Gastroesophageal sphincter (tissue), 4 donors: ENCODE measurements at regions not wholly inside any gene's neighbourhood (a gene's known extent, or its start where the extent isn't known, plus 50 kb on each side); places are given as distances from the start of the nearest gene placed in this dataset.

Source experiments
- ATAC-seq: fragments of 150-250 bp; one replicate; pipeline ENCODE4 v1.9.1; 2016; ENCODE audit warnings: mild to moderate bottlenecking, moderate library complexity
- H3K27ac ChIP-seq, 4 donors: fragments of 200-600 bp; sonication (generic) in 3 of 4; 1 replicate in 3 of 4; 2 replicates in 1 of 4; pipeline ENCODE4 v1.5.1; 2016 to 2019
- H3K27me3 ChIP-seq: fragments of 200-600 bp; sonication (generic); one replicate; pipeline ENCODE4 v1.5.1; 2019
- H3K36me3 ChIP-seq, 2 donors: fragments of 200-600 bp; sonication (generic); one replicate each; pipeline ENCODE4 v1.5.1; 2019; ENCODE audit warnings: control low read depth in 1 of 2
- H3K4me1 ChIP-seq, 3 donors: fragments of 200-600 bp; sonication (generic); 1 replicate in 2 of 3; 2 replicates in 1 of 3; pipeline ENCODE4 v1.5.1; 2016 to 2019; ENCODE audit warnings: control low read depth in 2 of 3
- H3K4me3 ChIP-seq, 2 donors: fragments of 200-600 bp; sonication (generic); one replicate each; pipeline ENCODE4 v1.5.1; 2019; ENCODE audit warnings: mild to moderate bottlenecking in 1 of 2, moderate library complexity in 1 of 2
- H3K9me3 ChIP-seq, 3 donors: fragments of 200-600 bp; sonication (generic); one replicate each; pipeline ENCODE4 v1.5.1; 2017 to 2019; ENCODE audit warnings: control low read depth in 2 of 3
- CTCF ChIP-seq, 4 experiments: fragments of 200-600 bp in 2 of 4; fragments of 450-650 bp in 2 of 4; sonication (generic) in 1 of 4; IDR thresholded peaks; one replicate each; pipeline ENCODE4 v1.5.1; 2017 to 2019; ENCODE audit warnings: antibody characterized with exemption in 4 of 4, mild to moderate bottlenecking in 2 of 4, moderate library complexity in 2 of 4
- EP300 ChIP-seq: sonication (generic); formaldehyde crosslinking; IDR thresholded peaks from one replicate; pipeline ENCODE4 v1.6.1; 2017; ENCODE audit warnings: antibody characterized with exemption, mild to moderate bottlenecking
- POLR2A ChIP-seq, 2 donors: fragments of 450-650 bp; IDR thresholded peaks; one replicate each; pipeline ENCODE4 v1.6.1; 2017; ENCODE audit warnings: antibody characterized with exemption in 2 of 2, mild to moderate bottlenecking in 2 of 2, moderate library complexity in 1 of 2
- POLR2AphosphoS5 ChIP-seq: sonication (generic); formaldehyde crosslinking; IDR thresholded peaks from one replicate; pipeline ENCODE4 v1.6.1; 2017; ENCODE audit warnings: antibody characterized with exemption
- whole genome bisulfite sequencing, 2 donors: methylation state at CpG; one replicate each; pipeline ENCODE4 v1.1.5; 2018; ENCODE audit warnings: low coverage in 1 of 2; 5-methylcytosine and 5-hydroxymethylcytosine counted together

GRCh38 chr18:67279988-67280387 lies 236.5 kb downstream of the DSEL start:
- TF ChIP-seq EP300, result no peak
- TF ChIP-seq POLR2A (IDR thresholded peaks at IDR 0.05), result no peak
- TF ChIP-seq CTCF (IDR thresholded peaks at IDR 0.05), result no peak
- no peak for TF ChIP-seq POLR2AphosphoS5
- Histone ChIP-seq H3K9me3 (no peaks in the 10 kb centered on the region), H3K4me1 (no peaks in the 10 kb centered on the region), H3K4me3 (no peak overlapping the region), H3K27me3 (no peaks in the 10 kb centered on the region), H3K36me3 (no peaks in the 10 kb centered on the region), H3K27ac (no peak overlapping the region)
- ATAC-seq, result no peak
- WGBS, 2 donors, result 39 to 55% methylated on average over 2 to 3 of the region's 3 CpGs

- WGBS, 2 donors, result 77 to 88% methylated on average over 2 of the region's 2 CpGs
- TF ChIP-seq CTCF (IDR thresholded peaks at IDR 0.05), result no peak
- TF ChIP-seq POLR2A (IDR thresholded peaks at IDR 0.05), result no peak
- no peak for TF ChIP-seq POLR2AphosphoS5
- TF ChIP-seq EP300, result no peak
- no peaks in the 10 kb centered on the region for H3K27me3 ChIP-seq
- H3K36me3 ChIP-seq, result no peaks in the 10 kb centered on the region
- no peaks in the 10 kb centered on the region for H3K4me1 ChIP-seq
- H3K9me3 ChIP-seq, result no peaks in the 10 kb centered on the region
- H3K27ac ChIP-seq, result no peak overlapping the region
- ATAC-seq, result no peak
- no peak overlapping the region for H3K4me3 ChIP-seq
Observed at GRCh38 chr18:67278984-67279383, 237.5 kb downstream of the DSEL start.

- H3K36me3 ChIP-seq, result no peaks in the 10 kb centered on the region
- WGBS, 2 donors, result 69 to 78% methylated on average over 4 of the region's 4 CpGs
- no peak for TF ChIP-seq POLR2A (IDR thresholded peaks at IDR 0.05)
- TF ChIP-seq EP300, result no peak
- TF ChIP-seq CTCF (IDR thresholded peaks at IDR 0.05), result no peak
- no peak for TF ChIP-seq POLR2AphosphoS5
- no peaks in the 10 kb centered on the region for H3K27me3 ChIP-seq
- H3K27ac ChIP-seq, result no peak overlapping the region
- no peaks in the 10 kb centered on the region for H3K9me3 ChIP-seq
- H3K4me1 ChIP-seq, result no peaks in the 10 kb centered on the region
- H3K4me3 ChIP-seq, result no peak overlapping the region
- no peak for ATAC-seq
Observed at GRCh38 chr18:67276638-67277037, 239.9 kb downstream of the DSEL start.

GRCh38 chr18:67273288-67273687 lies 243.2 kb downstream of the DSEL start:
- H3K27me3 ChIP-seq, result no peaks in the 10 kb centered on the region
- H3K27ac ChIP-seq, result no peak overlapping the region
- H3K4me3 ChIP-seq, result no peak overlapping the region
- no peaks in the 10 kb centered on the region for H3K9me3 ChIP-seq
- WGBS, 2 donors, result 64 to 70% methylated on average over 3 to 5 of the region's 5 CpGs
- TF ChIP-seq POLR2AphosphoS5 (no peak), CTCF (IDR thresholded peaks at IDR 0.05) (no peak), EP300 (no peak), POLR2A (IDR thresholded peaks at IDR 0.05) (no peak)
- ATAC-seq, result no peak
- H3K4me1 ChIP-seq, result no peaks in the 10 kb centered on the region
- H3K36me3 ChIP-seq, result no peaks in the 10 kb centered on the region

- Histone ChIP-seq H3K9me3 (no peaks in the 10 kb centered on the region), H3K27me3 (no peaks in the 10 kb centered on the region), H3K36me3 (no peaks in the 10 kb centered on the region), H3K4me1 (no peaks in the 10 kb centered on the region), H3K4me3 (no peak overlapping the region), H3K27ac (no peak overlapping the region)
- TF ChIP-seq POLR2A (IDR thresholded peaks at IDR 0.05) (no peak), POLR2AphosphoS5 (no peak), EP300 (no peak), CTCF (IDR thresholded peaks at IDR 0.05) (no peak)
- no peak for ATAC-seq
- 83 to 95% methylated on average over 1 to 2 of the region's 2 CpGs for WGBS, 2 donors
Observed at GRCh38 chr18:67269206-67269605, 247.3 kb downstream of the DSEL start.
